Natural killer cell (primary cell): ENCODE measurements at regions not wholly inside any gene's neighbourhood (a gene's known extent, or its start where the extent isn't known, plus 50 kb on each side); places are given as distances from the start of the nearest gene placed in this dataset.

Experiments
- ATAC-seq, 3 donors: fragments of 150-1000 bp in 2 of 3; fragments of 200-7000 bp in 1 of 3; cut with Tn5 transposase; 1 replicate in 1 of 3; 2 replicates in 2 of 3; pipeline ENCODE4 v1.10.0; 2021; ENCODE audit warnings: mild to moderate bottlenecking in 2 of 3, moderate library complexity in 2 of 3
- DNase-seq, 2 donors: peaks; one replicate each; pipeline versions ENCODE4 v3.0.0 to v3.0.0-alpha.2; 2013 to 2021; ENCODE audit warnings: mixed read lengths in 1 of 2
- H3K27ac ChIP-seq: one replicate; pipeline ENCODE4 v1.5.1; 2013; ENCODE audit warnings: mild to moderate bottlenecking, low read length
- H3K27me3 ChIP-seq: one replicate; pipeline ENCODE4 v1.6.1; 2013; ENCODE audit warnings: low read length; ENCODE audit not compliant: control insufficient read depth, insufficient read depth
- H3K36me3 ChIP-seq: one replicate; pipeline ENCODE4 v1.6.1; 2013; ENCODE audit warnings: low read length; ENCODE audit not compliant: control insufficient read depth, insufficient read depth
- H3K4me1 ChIP-seq: one replicate; pipeline ENCODE4 v1.6.1; 2013; ENCODE audit warnings: low read length; ENCODE audit not compliant: control insufficient read depth, insufficient read depth
- H3K4me3 ChIP-seq: one replicate; pipeline ENCODE4 v1.5.1; 2013; ENCODE audit warnings: low read length
- H3K9me3 ChIP-seq: one replicate; pipeline ENCODE4 v1.6.1; 2013; ENCODE audit warnings: low read length; ENCODE audit not compliant: control insufficient read depth, insufficient read depth
- H3K27ac Mint-ChIP-seq, 2 donors: one replicate each; pipeline ENCODE4 v1.8.0; 2022; ENCODE audit warnings: mild to moderate bottlenecking in 2 of 2, mixed read lengths in 2 of 2, moderate library complexity in 1 of 2
- H3K27me3 Mint-ChIP-seq, 2 donors: one replicate each; pipeline ENCODE4 v1.8.0; 2022; ENCODE audit warnings: low read depth in 2 of 2, mixed read lengths in 2 of 2
- H3K36me3 Mint-ChIP-seq: one replicate; pipeline ENCODE4 v1.8.0; 2022; ENCODE audit warnings: mixed read lengths
- H3K4me1 Mint-ChIP-seq, 2 donors: one replicate each; pipeline ENCODE4 v1.8.0; 2022; ENCODE audit warnings: mixed read lengths in 2 of 2
- H3K4me3 Mint-ChIP-seq: one replicate; pipeline ENCODE4 v1.8.0; 2022; ENCODE audit warnings: mild to moderate bottlenecking, moderate library complexity, mixed read lengths
- H3K9me3 Mint-ChIP-seq, 2 donors: one replicate each; pipeline ENCODE4 v1.8.0; 2022; ENCODE audit warnings: mixed read lengths in 2 of 2
- WGBS: methylation state at CpG from one replicate; pipeline ENCODE4 v1.1.7; 2013; ENCODE audit warnings: missing lambda C conversion rate; ENCODE audit not compliant: insufficient coverage; 5-methylcytosine and 5-hydroxymethylcytosine counted together
- intact Hi-C: fragments of 100-400 bp; cut with micrococcal nuclease; formaldehyde crosslinking; loops from one replicate; pipeline ENCODE4 v1.14.2; 2022
- TF ChIP-seq, protein P1 (sequence below): fragments of 200-600 bp; IDR thresholded peaks from one replicate; pipeline ENCODE4 v1.8.0; 2022; ENCODE audit warnings: antibody characterized with exemption

DNA sequence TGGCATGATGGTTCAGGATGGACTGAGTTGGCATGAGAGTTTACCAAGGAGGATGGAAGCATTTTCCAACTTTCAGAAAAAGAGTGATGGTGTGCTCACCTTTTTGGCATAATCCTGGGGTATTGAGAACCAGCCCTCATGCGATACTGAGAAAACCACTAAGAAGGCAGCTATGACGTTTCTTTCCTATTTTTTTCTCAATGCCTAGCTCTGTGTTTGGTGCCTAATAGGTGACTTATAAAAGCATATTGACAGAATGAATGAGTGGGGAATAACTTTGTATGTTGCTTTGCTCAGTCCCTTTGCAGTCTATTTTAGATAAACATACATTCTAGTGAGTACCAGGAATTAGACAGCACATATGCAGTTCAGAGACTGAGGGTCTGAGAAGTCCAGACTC lies 816.3 kb downstream of the DHX35 start:
- H3K9me3 Mint-ChIP-seq: peaks cover 0 to 1% of the 10 kb centered on the region in 2 donors
- Histone ChIP-seq H3K27ac (no peak overlapping the region), H3K4me1 (no peaks in the 10 kb centered on the region), H3K36me3 (no peaks in the 10 kb centered on the region), H3K4me3 (no peak overlapping the region), H3K9me3 (peaks cover 5% of the 10 kb centered on the region), H3K27me3 (no peaks in the 10 kb centered on the region)
- intact Hi-C loops: no loop called here
- no peak overlapping the region for H3K4me3 Mint-ChIP-seq
- no peaks in the 10 kb centered on the region for H3K27me3 Mint-ChIP-seq
- no peak for ATAC-seq
- TF ChIP-seq, protein P1, sequence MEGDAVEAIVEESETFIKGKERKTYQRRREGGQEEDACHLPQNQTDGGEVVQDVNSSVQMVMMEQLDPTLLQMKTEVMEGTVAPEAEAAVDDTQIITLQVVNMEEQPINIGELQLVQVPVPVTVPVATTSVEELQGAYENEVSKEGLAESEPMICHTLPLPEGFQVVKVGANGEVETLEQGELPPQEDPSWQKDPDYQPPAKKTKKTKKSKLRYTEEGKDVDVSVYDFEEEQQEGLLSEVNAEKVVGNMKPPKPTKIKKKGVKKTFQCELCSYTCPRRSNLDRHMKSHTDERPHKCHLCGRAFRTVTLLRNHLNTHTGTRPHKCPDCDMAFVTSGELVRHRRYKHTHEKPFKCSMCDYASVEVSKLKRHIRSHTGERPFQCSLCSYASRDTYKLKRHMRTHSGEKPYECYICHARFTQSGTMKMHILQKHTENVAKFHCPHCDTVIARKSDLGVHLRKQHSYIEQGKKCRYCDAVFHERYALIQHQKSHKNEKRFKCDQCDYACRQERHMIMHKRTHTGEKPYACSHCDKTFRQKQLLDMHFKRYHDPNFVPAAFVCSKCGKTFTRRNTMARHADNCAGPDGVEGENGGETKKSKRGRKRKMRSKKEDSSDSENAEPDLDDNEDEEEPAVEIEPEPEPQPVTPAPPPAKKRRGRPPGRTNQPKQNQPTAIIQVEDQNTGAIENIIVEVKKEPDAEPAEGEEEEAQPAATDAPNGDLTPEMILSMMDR: no peak
- 91% methylated on average over 2 of the region's 2 CpGs for WGBS
- DNase-seq: no peak
- no peaks in the 10 kb centered on the region for H3K36me3 Mint-ChIP-seq
- no peaks in the 10 kb centered on the region for H3K4me1 Mint-ChIP-seq
- no peak overlapping the region for H3K27ac Mint-ChIP-seq

DNA sequence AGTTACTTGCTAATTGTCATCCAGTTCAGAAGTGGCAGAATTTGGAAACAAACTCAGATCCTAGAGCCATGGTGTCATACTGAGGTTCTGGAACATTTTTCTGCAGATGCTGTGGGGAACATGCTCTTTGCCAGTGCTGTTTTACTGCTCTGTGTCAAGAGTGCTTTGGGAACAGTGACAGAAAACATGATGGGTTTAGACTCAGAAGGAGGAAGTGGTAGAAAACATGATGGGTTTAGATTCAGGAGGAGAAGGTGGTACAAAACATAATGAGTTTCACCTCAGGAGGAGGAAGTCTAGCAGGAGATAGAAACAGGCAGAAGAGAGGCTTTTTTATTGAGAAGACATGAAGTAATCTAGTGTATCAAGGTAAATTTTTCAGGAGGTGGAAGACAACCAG lies 815.5 kb downstream of the DHX35 start:
- Mint-ChIP-seq H3K4me1 (no peaks in the 10 kb centered on the region), H3K9me3 (peaks cover 0 to 3% of the 10 kb centered on the region in 2 donors)
- TF ChIP-seq, protein P1: no peak

DNA sequence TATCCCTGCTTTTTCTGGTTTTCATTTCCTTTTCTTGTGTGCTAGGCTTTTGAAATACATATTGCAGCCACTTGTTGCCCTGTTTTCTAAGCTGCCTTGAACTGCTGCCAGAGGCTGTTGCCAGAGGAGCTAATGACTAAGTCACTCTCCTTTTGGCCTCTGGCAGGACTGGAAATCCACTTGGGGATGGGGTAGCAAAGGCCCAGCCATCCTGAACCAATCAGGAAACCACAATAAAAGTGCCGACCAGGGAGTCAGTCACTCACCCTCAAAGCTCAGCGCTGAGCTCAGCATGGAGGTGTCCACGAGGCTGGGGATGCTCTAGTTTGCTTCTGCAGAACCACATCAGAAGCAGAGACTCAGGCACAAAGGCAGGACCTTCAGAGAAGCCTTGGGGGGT lies 813.0 kb downstream of the DHX35 start:
- Mint-ChIP-seq H3K4me1 (no peaks in the 10 kb centered on the region), H3K4me3 (no peak overlapping the region), H3K27ac (no peak overlapping the region), H3K27me3 (no peaks in the 10 kb centered on the region), H3K36me3 (peaks cover 15% of the 10 kb centered on the region), H3K9me3 (peaks cover 7 to 8% of the 10 kb centered on the region in 2 donors)
- no peaks in the 10 kb centered on the region for H3K27me3 ChIP-seq
- DNase-seq: no peak
- 51% methylated on average over 3 of the region's 3 CpGs for WGBS
- intact Hi-C loops: no loop called here
- TF ChIP-seq, protein P1: no peak
- ATAC-seq: no peak
- H3K27ac ChIP-seq: no peak overlapping the region
- H3K9me3 ChIP-seq: peaks cover 5% of the 10 kb centered on the region
- no peak overlapping the region for H3K4me3 ChIP-seq
- H3K4me1 ChIP-seq: no peaks in the 10 kb centered on the region
- H3K36me3 ChIP-seq: no peaks in the 10 kb centered on the region

More for the DNA sequence above, 815.5 kb downstream of the DHX35 start:
- no peak overlapping the region for H3K27ac ChIP-seq
- intact Hi-C loops: no loop called here
- DNase-seq: no peak
- Mint-ChIP-seq H3K27ac (no peak overlapping the region), H3K27me3 (no peaks in the 10 kb centered on the region), H3K36me3 (no peaks in the 10 kb centered on the region), H3K4me3 (no peak overlapping the region)
- no peaks in the 10 kb centered on the region for H3K4me1 ChIP-seq
- H3K9me3 ChIP-seq: peaks cover 5% of the 10 kb centered on the region
- no peak for ATAC-seq
- H3K4me3 ChIP-seq: no peak overlapping the region
- H3K36me3 ChIP-seq: no peaks in the 10 kb centered on the region
- H3K27me3 ChIP-seq: no peaks in the 10 kb centered on the region

DNA sequence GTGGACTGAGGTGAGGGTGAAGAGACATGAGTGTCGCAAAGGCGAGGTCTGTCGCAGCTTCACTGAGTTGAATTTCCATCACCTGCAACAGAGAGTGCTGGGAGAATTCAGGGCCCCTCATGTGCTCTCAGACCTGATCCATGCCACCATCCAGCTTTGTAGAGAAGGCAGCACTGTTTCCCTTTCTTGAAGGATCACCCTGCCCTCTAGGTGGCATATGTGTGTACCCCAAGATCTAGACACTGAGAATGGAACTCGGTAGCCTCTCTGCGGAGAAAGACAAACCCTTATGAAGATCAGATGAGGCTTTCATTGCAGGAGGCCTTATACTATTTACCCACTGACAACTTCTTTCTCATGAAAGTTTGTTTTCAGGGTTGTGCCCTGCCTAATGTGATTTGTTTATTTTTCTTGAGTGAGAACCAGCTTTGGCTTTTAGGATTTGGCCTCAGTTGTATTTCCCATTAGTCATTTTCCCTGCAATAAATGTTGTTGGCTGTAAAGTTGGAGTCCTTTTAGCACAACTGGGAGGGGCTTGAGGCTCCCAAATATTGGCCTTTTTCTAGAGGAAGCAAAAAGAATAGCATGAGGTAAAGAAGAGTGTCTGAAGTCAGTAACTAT lies 811.3 kb downstream of the DHX35 start:
- ATAC-seq (no peak), DNase-seq (no peak)
- WGBS: 92% methylated on average over 5 of the region's 5 CpGs
- Histone ChIP-seq H3K27me3 (no peaks in the 10 kb centered on the region), H3K4me3 (no peak overlapping the region), H3K27ac (no peak overlapping the region), H3K9me3 (peaks cover 2% of the 10 kb centered on the region), H3K4me1 (no peaks in the 10 kb centered on the region), H3K36me3 (no peaks in the 10 kb centered on the region)
- intact Hi-C loops: no loop called here
- H3K27ac Mint-ChIP-seq: no peak overlapping the region
- H3K27me3 Mint-ChIP-seq: no peaks in the 10 kb centered on the region
- TF ChIP-seq, protein P1: no peak
- H3K36me3 Mint-ChIP-seq: peaks cover 19% of the 10 kb centered on the region
- no peaks in the 10 kb centered on the region for H3K4me1 Mint-ChIP-seq
- peaks cover 9 to 10% of the 10 kb centered on the region in 2 donors for H3K9me3 Mint-ChIP-seq
- no peak overlapping the region for H3K4me3 Mint-ChIP-seq
